ENCODE measurements at regions not wholly inside any gene's neighbourhood (a gene's known extent, or its start where the extent isn't known, plus 50 kb on each side); places are given as distances from the start of the nearest gene placed in this dataset.

- Histone ChIP-seq H3K4me3 (ENCODE audit: control extremely low read depth in 1 of 5, extremely low read depth in 1 of 5, insufficient read depth in 1 of 5, low read depth in 2 of 5, low read length in 4 of 5) (no peak overlapping the region), H2AFZ (ENCODE audit: insufficient read depth, low read depth, low read length, poor library complexity, severe bottlenecking) (no peak overlapping the region), H3K9me3 (ENCODE audit: control extremely low read depth in 1 of 3, control insufficient read depth in 2 of 3, insufficient read depth in 1 of 3, low read length in 2 of 3) (peaks cover 0 to 11% (median 0%) of the 10 kb centered on the region in 3 donors), H4K20me1 (ENCODE audit: control insufficient read depth, insufficient read depth, low read length, poor library complexity, severe bottlenecking) (no peaks in the 10 kb centered on the region), H3K9ac (ENCODE audit: low read length) (no peak overlapping the region), H3K4me1 (ENCODE audit: control insufficient read depth in 2 of 2, insufficient read depth in 2 of 2, low read length in 2 of 2) (peaks cover 0 to 6% of the 10 kb centered on the region in 2 donors), H3K27me3 (replicated peaks in 1 of 4; ENCODE audit: control extremely low read depth in 1 of 4, control insufficient read depth in 3 of 4, insufficient read depth in 4 of 4, low read length in 3 of 4) (peaks cover 0 to 9% (median 2%) of the 10 kb centered on the region in 4 experiments), H3K79me2 (ENCODE audit: control insufficient read depth, insufficient read depth, low read length) (no peaks in the 10 kb centered on the region), H3K4me2 (replicated peaks; ENCODE audit: low read depth, low read length, poor library complexity, severe bottlenecking) (no peak overlapping the region), H3K27ac (ENCODE audit: low read length in 2 of 2) (no peak overlapping the region), H3K36me3 (replicated peaks in 1 of 2; ENCODE audit: control extremely low read depth in 1 of 2, control insufficient read depth in 1 of 2, extremely low read depth in 1 of 2, insufficient read depth in 2 of 2, low read length in 1 of 2) (no peaks in the 10 kb centered on the region)
- Mint-ChIP-seq H3K4me3 (no peak overlapping the region), H3K27ac (no peak overlapping the region), H3K9me3 (ENCODE audit: insufficient read depth) (peaks cover 4% of the 10 kb centered on the region), H3K27me3 (peaks cover 16% of the 10 kb centered on the region), H3K4me1 (peaks cover 4% of the 10 kb centered on the region)
- ATAC-seq (ENCODE audit: low read depth) (no peak), DNase-seq (no peak)
- no peak for TF ChIP-seq CTCF (IDR thresholded peaks at IDR 0.05)
- no peak for TF ChIP-seq EZH2 (IDR thresholded peaks at IDR 0.05; ENCODE audit: borderline replicate concordance, insufficient read depth, low read depth, low read length, poor library complexity, severe bottlenecking)
- WGBS (ENCODE audit: insufficient coverage): 94% methylated on average over 10 of the region's 10 CpGs
- intact Hi-C loops (cut with micrococcal nuclease): no loop called here
- CTCF ChIA-PET: no interaction called here
- POLR2A ChIA-PET: no interaction called here
Measured at GRCh38 chr6:166683477-166683876, 56.4 kb upstream of the RPS6KA2 start.

- Histone ChIP-seq H3K27ac (ENCODE audit: low read length in 2 of 2) (no peak overlapping the region), H2AFZ (ENCODE audit: insufficient read depth, low read depth, low read length, poor library complexity, severe bottlenecking) (no peak overlapping the region), H3K9me3 (ENCODE audit: control extremely low read depth in 1 of 3, control insufficient read depth in 2 of 3, insufficient read depth in 1 of 3, low read length in 2 of 3) (peaks cover 0 to 11% (median 0%) of the 10 kb centered on the region in 3 donors), H3K9ac (ENCODE audit: low read length) (no peak overlapping the region), H3K4me2 (replicated peaks; ENCODE audit: low read depth, low read length, poor library complexity, severe bottlenecking) (no peak overlapping the region), H3K27me3 (replicated peaks in 1 of 4; ENCODE audit: control extremely low read depth in 1 of 4, control insufficient read depth in 3 of 4, insufficient read depth in 4 of 4, low read length in 3 of 4) (no peaks in the 10 kb centered on the region), H3K4me1 (ENCODE audit: control insufficient read depth in 2 of 2, insufficient read depth in 2 of 2, low read length in 2 of 2) (no peaks in the 10 kb centered on the region), H3K4me3 (ENCODE audit: control extremely low read depth in 1 of 5, extremely low read depth in 1 of 5, insufficient read depth in 1 of 5, low read depth in 2 of 5, low read length in 4 of 5) (no peak overlapping the region), H4K20me1 (ENCODE audit: control insufficient read depth, insufficient read depth, low read length, poor library complexity, severe bottlenecking) (no peaks in the 10 kb centered on the region), H3K79me2 (ENCODE audit: control insufficient read depth, insufficient read depth, low read length) (no peaks in the 10 kb centered on the region), H3K36me3 (replicated peaks in 1 of 2; ENCODE audit: control extremely low read depth in 1 of 2, control insufficient read depth in 1 of 2, extremely low read depth in 1 of 2, insufficient read depth in 2 of 2, low read length in 1 of 2) (no peaks in the 10 kb centered on the region)
- H3K9me3 Mint-ChIP-seq (ENCODE audit: insufficient read depth): peaks cover 4% of the 10 kb centered on the region
- H3K27me3 Mint-ChIP-seq: peaks cover 14% of the 10 kb centered on the region
- no peak overlapping the region for H3K27ac Mint-ChIP-seq
- ATAC-seq (ENCODE audit: low read depth) (no peak), DNase-seq (no peak)
- intact Hi-C loops (cut with micrococcal nuclease): no loop called here
- no peak overlapping the region for H3K4me3 Mint-ChIP-seq
- CTCF ChIA-PET: no interaction called here
- no peaks in the 10 kb centered on the region for H3K4me1 Mint-ChIP-seq
- POLR2A ChIA-PET: no interaction called here
- TF ChIP-seq CTCF (IDR thresholded peaks at IDR 0.05) (no peak), EZH2 (IDR thresholded peaks at IDR 0.05; ENCODE audit: borderline replicate concordance, insufficient read depth, low read depth, low read length, poor library complexity, severe bottlenecking) (no peak)
- WGBS (ENCODE audit: insufficient coverage): 97% methylated on average over 24 of the region's 31 CpGs
Measured at GRCh38 chr6:166679566-166679965, 52.5 kb upstream of the RPS6KA2 start.

All from B cell (primary cell).